HepG2 (cell line): ENCODE measurements at regions not wholly inside any gene's neighbourhood (a gene's known extent, or its start where the extent isn't known, plus 50 kb on each side); places are given as distances from the start of the nearest gene placed in this dataset.

ENCODE experiments used
- ATAC-seq: fragments of 200-7000 bp; cut with Tn5 transposase; 3 replicates; pipeline ENCODE4 v1.9.1; 2020; ENCODE audit warnings: mild to moderate bottlenecking, moderate library complexity
- BruUV-seq: library from RNA; stranded (reverse); fragments of 400-500 nt; replicated peaks from 2 replicates; lab custom pipeline; 2021; lab: Mats Ljungman, UMichigan
- CTCF ChIA-PET: fragments of 300-600 bp; formaldehyde crosslinking; extraction: SDS; loops from one replicate; lab custom pipeline; 2021; ENCODE audit warnings: low total read pairs, inconsistent platforms, low intra/inter-chr PET ratio; lab: Yijun Ruan, JAX
- POLR2A ChIA-PET: fragments of 350-600 bp; sonication (Branson Sonifier 250); formaldehyde crosslinking; loops from one replicate; lab custom pipeline; 2020; ENCODE audit warnings: antibody characterized with exemption, inconsistent platforms; lab: Yijun Ruan, JAX
- DNase-seq: peaks from one replicate; pipeline ENCODE4 v3.0.0-alpha.2; 2015; ENCODE audit warnings: low spot score
- FAIRE-seq: peaks from 3 replicates; lab custom pipeline; 2011; peaks lifted over from hg19 to GRCh38; lab: Jason Lieb, UNC
- H2AFZ ChIP-seq: one replicate; pipeline ENCODE4 v1.6.1; 2011; ENCODE audit warnings: low read length, inconsistent platforms
- H3K27ac ChIP-seq: fragments of 300-600 bp; 3 replicates; pipeline ENCODE4 v1.8.0; 2011; ENCODE audit warnings: mixed run types, mild to moderate bottlenecking, mixed read lengths, low read length, inconsistent platforms; ENCODE audit not compliant: insufficient read depth; ENCODE audit errors: extremely low read length
- H3K27me3 ChIP-seq, 2 experiments: fragments of 200-600 bp in 1 of 2; 2 replicates in 1 of 2; 3 replicates in 1 of 2; pipeline versions ENCODE4 v1.6.0 to v1.8.0; 2011; ENCODE audit warnings: low read length in 2 of 2, mild to moderate bottlenecking in 2 of 2, moderate library complexity in 2 of 2, inconsistent platforms in 1 of 2; ENCODE audit not compliant: insufficient read depth in 2 of 2, control insufficient read depth in 1 of 2
- H3K36me3 ChIP-seq, 2 experiments: fragments of 200-600 bp in 1 of 2; replicated peaks in 1 of 2; 2 replicates in 1 of 2; 3 replicates in 1 of 2; pipeline versions ENCODE4 v1.5.1 to v1.8.0; 2011; ENCODE audit warnings: low read length in 2 of 2, inconsistent platforms in 1 of 2; ENCODE audit not compliant: insufficient read depth in 2 of 2, control insufficient read depth in 1 of 2
- H3K4me1 ChIP-seq: 2 replicates; pipeline ENCODE4 v1.5.1; 2012; ENCODE audit warnings: low read length, inconsistent platforms; ENCODE audit not compliant: insufficient read depth
- H3K4me2 ChIP-seq: 2 replicates; pipeline ENCODE4 v1.6.0; 2011; ENCODE audit warnings: low read depth, low read length, inconsistent platforms
- H3K4me3 ChIP-seq, 3 experiments: fragments of 200-600 bp in 1 of 3; sonication (generic), shearing (Covaris generic) in 1 of 3; replicated peaks in 1 of 3; 2 replicates each; pipeline ENCODE4 v1.5.1; 2011 to 2016; ENCODE audit warnings: low read length in 3 of 3, inconsistent platforms in 2 of 3, low read depth in 2 of 3, mild to moderate bottlenecking in 2 of 3, control low read depth in 1 of 3, mixed read lengths in 1 of 3; ENCODE audit not compliant: insufficient read depth in 1 of 3
- H3K79me2 ChIP-seq: one replicate; pipeline ENCODE4 v1.6.1; 2011; ENCODE audit warnings: low read length, inconsistent platforms; ENCODE audit not compliant: insufficient read depth
- H3K9ac ChIP-seq: 2 replicates; pipeline ENCODE4 v1.6.0; 2011; ENCODE audit warnings: mild to moderate bottlenecking, low read depth, low read length, inconsistent platforms; ENCODE audit not compliant: insufficient read depth
- H3K9me3 ChIP-seq: 2 replicates; pipeline ENCODE4 v1.5.1; 2012; ENCODE audit warnings: mild to moderate bottlenecking, low read length
- H4K20me1 ChIP-seq: 2 replicates; pipeline ENCODE4 v1.6.0; 2011; ENCODE audit warnings: inconsistent platforms, mild to moderate bottlenecking, low read length, moderate library complexity; ENCODE audit not compliant: insufficient read depth
- DR1 ChIP-seq: sonication (generic); formaldehyde crosslinking; IDR thresholded peaks from 2 replicates; pipeline ENCODE4 v1.8.0; 2021; ENCODE audit warnings: mild to moderate bottlenecking, missing genetic modification reagents, inconsistent platforms
- ELF4 ChIP-seq: sonication (generic); formaldehyde crosslinking; IDR thresholded peaks from 2 replicates; pipeline ENCODE4 v1.5.0; 2020; ENCODE audit warnings: missing genetic modification reagents, mild to moderate bottlenecking, moderate library complexity, borderline replicate concordance
- HDAC1 ChIP-seq: sonication (generic); formaldehyde crosslinking; IDR thresholded peaks from 2 replicates; pipeline ENCODE4 v1.5.1; 2020; ENCODE audit warnings: mild to moderate bottlenecking, missing genetic modification reagents
- TBX3 ChIP-seq: fragments of 450-650 bp; IDR thresholded peaks from 2 replicates; pipeline ENCODE4 v1.6.1; 2017; ENCODE audit warnings: antibody characterized with exemption, mild to moderate bottlenecking, inconsistent platforms, borderline replicate concordance
- TEAD3 ChIP-seq: optimal IDR thresholded peaks from 2 replicates; pipeline ENCODE3; 2016; ENCODE audit warnings: borderline replicate concordance
- ZC3H4 ChIP-seq: sonication (generic); formaldehyde crosslinking; IDR thresholded peaks from 2 replicates; pipeline ENCODE4 v1.4.0; 2020; ENCODE audit warnings: missing genetic modification reagents, borderline replicate concordance
- ZNF121 ChIP-seq: sonication (generic); formaldehyde crosslinking; IDR thresholded peaks from 2 replicates; pipeline ENCODE4 v1.5.0; 2020; ENCODE audit warnings: mild to moderate bottlenecking, missing genetic modification reagents
- ZNF124 ChIP-seq: sonication (generic); formaldehyde crosslinking; IDR thresholded peaks from 2 replicates; pipeline ENCODE4 v1.4.0; 2020; ENCODE audit warnings: missing genetic modification reagents
- ZNF253 ChIP-seq: sonication (generic); formaldehyde crosslinking; IDR thresholded peaks from 2 replicates; pipeline ENCODE4 v1.8.0; 2022; ENCODE audit warnings: mild to moderate bottlenecking, missing genetic modification reagents, borderline replicate concordance
- ZNF382 ChIP-seq: sonication (generic); formaldehyde crosslinking; IDR thresholded peaks from 2 replicates; pipeline ENCODE4 v1.5.0; 2020; ENCODE audit warnings: missing genetic modification reagents, mild to moderate bottlenecking, borderline replicate concordance
- ZNF609 ChIP-seq: sonication (generic); formaldehyde crosslinking; IDR thresholded peaks from 2 replicates; pipeline ENCODE4 v1.4.0; 2020; ENCODE audit warnings: mild to moderate bottlenecking, missing genetic modification reagents, borderline replicate concordance
- ZNF841 ChIP-seq: sonication (generic); formaldehyde crosslinking; IDR thresholded peaks from 2 replicates; pipeline ENCODE4 v1.8.1; 2023; ENCODE audit warnings: missing genetic modification reagents, borderline replicate concordance
- WGBS: methylation state at CpG from one replicate; pipeline ENCODE4 v1.1.6; 2017; ENCODE audit warnings: low lambda C conversion rate; 5-methylcytosine and 5-hydroxymethylcytosine counted together
- in situ Hi-C: cut with HindIII; loops from 2 replicates; pipeline ENCODE4 v1.10.0; 2017; ENCODE audit warnings: low pct_unique_long_range_greater_than_20kb; ENCODE audit not compliant: extremely low pct_ligation_motif_present
- intact Hi-C: fragments of 100-400 bp; cut with micrococcal nuclease; formaldehyde crosslinking; loops from one replicate; pipeline ENCODE4 v1.10.0; 2022; ENCODE audit not compliant: unreplicated experiment
- TF ChIP-seq, protein P1 (sequence below): sonication (generic); formaldehyde crosslinking; IDR thresholded peaks from 2 replicates; pipeline ENCODE4 v1.4.0; 2020; ENCODE audit warnings: missing genetic modification reagents
- TF ChIP-seq, protein P2 (sequence below): sonication (generic); formaldehyde crosslinking; conservative IDR thresholded peaks from 2 replicates; pipeline ENCODE4 v1.4.0; 2020; ENCODE audit warnings: missing genetic modification reagents

DNA sequence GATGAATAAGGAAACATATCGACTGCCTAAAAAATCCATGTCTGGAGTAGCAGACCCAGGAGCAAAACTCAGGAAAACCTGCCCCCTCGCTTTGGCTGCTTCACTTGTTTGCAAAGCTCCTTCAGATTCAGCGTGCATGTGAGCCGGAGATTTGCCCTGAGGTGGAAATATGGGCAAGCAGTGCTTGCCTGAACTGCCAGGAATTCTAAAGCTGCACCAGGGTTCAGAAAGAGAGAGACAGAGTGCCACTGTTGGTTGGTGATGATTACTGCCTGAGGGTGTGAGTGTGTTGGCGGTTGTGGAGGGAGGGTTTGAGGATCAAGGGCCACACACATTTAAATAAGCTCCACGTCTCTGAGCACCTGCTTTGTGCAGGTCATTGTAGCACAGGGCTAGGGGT lies 139.6 kb upstream of the RGPD4 start:
- FAIRE-seq (no peak), ATAC-seq (no peak), DNase-seq (no peak)
- Histone ChIP-seq H2AFZ (no peak overlapping the region), H4K20me1 (no peaks in the 10 kb centered on the region), H3K4me2 (no peak overlapping the region), H3K36me3 (no peaks in the 10 kb centered on the region), H3K79me2 (no peaks in the 10 kb centered on the region), H3K4me1 (no peaks in the 10 kb centered on the region), H3K27ac (no peak overlapping the region), H3K9me3 (no peaks in the 10 kb centered on the region), H3K4me3 (no peak overlapping the region), H3K27me3 (no peaks in the 10 kb centered on the region; a peak in 1 of 5 replicates), H3K9ac (no peak overlapping the region)
- intact Hi-C loops (loop anchor here (5.0 kb wide), 1 partner anchor 365 kb away; no protein-coding TSS in a partner anchor), in situ Hi-C loops (no loop called here)
- no TSS peak for BruUV-seq
- WGBS = 14% methylated on average over 6 of the region's 6 CpGs
- CTCF ChIA-PET = no interaction called here
- POLR2A ChIA-PET = no interaction called here
- no peak for TF ChIP-seq HDAC1 (CRISPR knock-in tag)
- TF ChIP-seq TEAD3 (CRISPR knock-in tag) = no peak
- TF ChIP-seq, protein P1, sequence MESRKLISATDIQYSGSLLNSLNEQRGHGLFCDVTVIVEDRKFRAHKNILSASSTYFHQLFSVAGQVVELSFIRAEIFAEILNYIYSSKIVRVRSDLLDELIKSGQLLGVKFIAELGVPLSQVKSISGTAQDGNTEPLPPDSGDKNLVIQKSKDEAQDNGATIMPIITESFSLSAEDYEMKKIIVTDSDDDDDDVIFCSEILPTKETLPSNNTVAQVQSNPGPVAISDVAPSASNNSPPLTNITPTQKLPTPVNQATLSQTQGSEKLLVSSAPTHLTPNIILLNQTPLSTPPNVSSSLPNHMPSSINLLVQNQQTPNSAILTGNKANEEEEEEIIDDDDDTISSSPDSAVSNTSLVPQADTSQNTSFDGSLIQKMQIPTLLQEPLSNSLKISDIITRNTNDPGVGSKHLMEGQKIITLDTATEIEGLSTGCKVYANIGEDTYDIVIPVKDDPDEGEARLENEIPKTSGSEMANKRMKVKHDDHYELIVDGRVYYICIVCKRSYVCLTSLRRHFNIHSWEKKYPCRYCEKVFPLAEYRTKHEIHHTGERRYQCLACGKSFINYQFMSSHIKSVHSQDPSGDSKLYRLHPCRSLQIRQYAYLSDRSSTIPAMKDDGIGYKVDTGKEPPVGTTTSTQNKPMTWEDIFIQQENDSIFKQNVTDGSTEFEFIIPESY (CRISPR knock-in tag) = no peak
- TF ChIP-seq ZNF253 (CRISPR knock-in tag) = no peak
- TF ChIP-seq ZNF124 = no peak
- no peak for TF ChIP-seq ZC3H4 (CRISPR knock-in tag)
- no peak for TF ChIP-seq TBX3
- no peak for TF ChIP-seq ZNF609 (CRISPR knock-in tag)
- no peak for TF ChIP-seq DR1
- TF ChIP-seq, protein P2, sequence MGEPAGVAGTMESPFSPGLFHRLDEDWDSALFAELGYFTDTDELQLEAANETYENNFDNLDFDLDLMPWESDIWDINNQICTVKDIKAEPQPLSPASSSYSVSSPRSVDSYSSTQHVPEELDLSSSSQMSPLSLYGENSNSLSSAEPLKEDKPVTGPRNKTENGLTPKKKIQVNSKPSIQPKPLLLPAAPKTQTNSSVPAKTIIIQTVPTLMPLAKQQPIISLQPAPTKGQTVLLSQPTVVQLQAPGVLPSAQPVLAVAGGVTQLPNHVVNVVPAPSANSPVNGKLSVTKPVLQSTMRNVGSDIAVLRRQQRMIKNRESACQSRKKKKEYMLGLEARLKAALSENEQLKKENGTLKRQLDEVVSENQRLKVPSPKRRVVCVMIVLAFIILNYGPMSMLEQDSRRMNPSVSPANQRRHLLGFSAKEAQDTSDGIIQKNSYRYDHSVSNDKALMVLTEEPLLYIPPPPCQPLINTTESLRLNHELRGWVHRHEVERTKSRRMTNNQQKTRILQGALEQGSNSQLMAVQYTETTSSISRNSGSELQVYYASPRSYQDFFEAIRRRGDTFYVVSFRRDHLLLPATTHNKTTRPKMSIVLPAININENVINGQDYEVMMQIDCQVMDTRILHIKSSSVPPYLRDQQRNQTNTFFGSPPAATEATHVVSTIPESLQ (CRISPR knock-in tag) = no peak
- no peak for TF ChIP-seq ZNF841 (CRISPR knock-in tag)
- TF ChIP-seq ZNF121 (CRISPR knock-in tag) = no peak
- no peak for TF ChIP-seq ELF4 (CRISPR knock-in tag)
- no peak for TF ChIP-seq ZNF382 (CRISPR knock-in tag)
